ENCODE measurements at regions not wholly inside any gene's neighbourhood (a gene's known extent, or its start where the extent isn't known, plus 50 kb on each side); places are given as distances from the start of the nearest gene placed in this dataset.
"Not testable (repeated sequence)": the region's sequence is repeated elsewhere in the genome, so short reads cannot be mapped to it uniquely, and the experiment has no call there.

DNA sequence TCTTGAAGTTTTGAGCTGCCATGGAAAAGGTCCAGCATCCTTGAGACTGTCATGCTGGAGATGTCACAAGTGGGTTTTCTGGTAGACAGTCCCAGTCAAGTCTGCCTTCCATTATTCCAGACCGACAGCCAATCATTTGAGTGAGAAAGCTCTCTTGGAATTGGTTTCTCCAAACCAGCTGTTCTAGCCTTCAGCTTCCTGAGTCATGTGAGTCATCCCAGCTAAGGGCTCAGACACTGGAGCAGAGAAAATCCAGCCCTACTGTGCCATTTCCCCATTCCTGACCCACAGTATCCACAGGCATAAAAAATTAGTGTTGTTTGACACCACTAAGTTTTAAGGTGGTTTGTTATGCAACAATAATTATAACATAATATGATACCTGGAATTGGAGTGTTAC, 219.0 kb downstream of the ADRA2A start:
- no peak overlapping the region for H3K4me3 Mint-ChIP-seq
- no peak overlapping the region for H3K27ac Mint-ChIP-seq
- no peaks in the 10 kb centered on the region for H3K4me1 Mint-ChIP-seq
- no peak for DNase-seq
- ChIA-PET POLR2A (no interaction called here), CTCF (no interaction called here)
- H3K36me3 Mint-ChIP-seq (ENCODE audit: low read depth) = no peaks in the 10 kb centered on the region
- H3K27me3 Mint-ChIP-seq = peaks cover 17% of the 10 kb centered on the region
- H3K9me3 Mint-ChIP-seq = no peaks in the 10 kb centered on the region

GRCh38 chr10:111297351-111297848, 220.6 kb downstream of the ADRA2A start:
- H3K9me3 Mint-ChIP-seq = no peaks in the 10 kb centered on the region
- no peak for DNase-seq
- H3K4me1 Mint-ChIP-seq = no peaks in the 10 kb centered on the region
- no peak overlapping the region for H3K27ac Mint-ChIP-seq
- ChIA-PET POLR2A (no interaction called here), CTCF (no interaction called here)
- H3K27me3 Mint-ChIP-seq = peaks cover 17% of the 10 kb centered on the region
- no peak overlapping the region for H3K4me3 Mint-ChIP-seq
- H3K36me3 Mint-ChIP-seq (ENCODE audit: low read depth) = no peaks in the 10 kb centered on the region

DNA sequence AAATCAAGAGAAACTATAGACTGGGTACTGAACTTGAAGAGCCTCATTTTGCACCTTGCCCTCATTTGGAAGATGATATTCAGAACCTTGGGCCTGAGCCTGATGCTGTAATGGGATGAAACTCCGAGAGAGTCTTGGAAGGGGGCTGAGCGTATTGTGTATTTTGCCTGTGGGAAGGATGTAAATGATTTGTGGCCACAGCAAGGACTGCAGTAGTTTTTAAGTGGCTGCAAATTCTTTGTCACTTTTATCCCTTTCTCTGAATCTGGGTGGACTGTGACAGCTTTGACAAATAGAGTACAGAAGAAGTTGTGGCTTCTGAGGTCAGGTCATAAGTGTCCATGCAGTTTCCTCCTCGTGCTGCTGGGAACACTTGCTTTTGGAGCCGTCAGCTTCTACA, 221.2 kb downstream of the ADRA2A start:
- Mint-ChIP-seq H3K27me3 (peaks cover 17% of the 10 kb centered on the region), H3K27ac (no peak overlapping the region), H3K9me3 (no peaks in the 10 kb centered on the region), H3K4me1 (no peaks in the 10 kb centered on the region), H3K36me3 (ENCODE audit: low read depth) (no peaks in the 10 kb centered on the region), H3K4me3 (no peak overlapping the region)
- CTCF ChIA-PET = no interaction called here
- DNase-seq = no peak
- POLR2A ChIA-PET = no interaction called here

DNA sequence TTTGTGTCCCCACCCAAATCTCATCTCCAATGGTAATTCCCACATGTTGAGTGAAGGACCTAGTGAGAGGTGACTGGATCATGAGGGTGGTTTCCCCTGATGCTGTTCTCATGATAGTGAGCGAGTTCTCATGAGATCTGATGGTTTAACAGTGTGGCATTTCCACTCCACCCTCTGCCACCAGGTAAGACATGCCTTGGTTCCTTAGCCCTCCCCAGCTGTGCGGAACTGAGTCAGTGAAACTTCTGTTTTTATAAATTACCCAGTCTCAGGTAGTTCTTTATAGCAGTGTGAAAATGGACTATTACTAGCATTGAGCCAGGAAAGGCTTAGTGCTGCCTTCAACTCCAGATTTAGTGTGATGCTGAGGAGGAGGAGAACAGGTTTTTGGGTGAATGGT, 222.2 kb downstream of the ADRA2A start:
- Mint-ChIP-seq H3K27ac (no peak overlapping the region), H3K36me3 (ENCODE audit: low read depth) (no peaks in the 10 kb centered on the region), H3K4me3 (no peak overlapping the region), H3K9me3 (no peaks in the 10 kb centered on the region), H3K27me3 (peaks cover 9% of the 10 kb centered on the region), H3K4me1 (no peaks in the 10 kb centered on the region)
- ChIA-PET POLR2A (no interaction called here), CTCF (no interaction called here)
- no peak for DNase-seq

DNA sequence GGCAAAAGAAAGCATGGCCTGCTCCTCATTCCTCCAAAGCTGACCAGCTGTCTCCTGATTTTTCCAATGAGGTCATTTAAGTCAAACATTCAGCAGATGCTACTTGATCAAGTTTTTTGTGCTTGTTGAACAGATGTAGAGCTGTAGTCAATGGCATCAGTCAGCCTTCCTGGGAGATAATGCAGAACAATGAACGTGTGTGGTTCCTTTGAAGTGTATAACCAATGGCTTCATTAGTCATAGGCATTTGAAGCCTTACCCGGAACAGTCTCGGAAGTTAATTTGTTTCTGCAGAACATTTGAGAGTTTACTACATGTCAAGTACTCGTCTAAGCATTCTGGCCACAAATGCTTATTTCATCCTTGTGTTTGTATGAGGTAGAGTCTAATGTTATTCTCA, 227.1 kb downstream of the ADRA2A start:
- POLR2A ChIA-PET = no interaction called here
- Mint-ChIP-seq H3K27me3 (no peaks in the 10 kb centered on the region), H3K4me1 (no peaks in the 10 kb centered on the region), H3K4me3 (no peak overlapping the region), H3K9me3 (no peaks in the 10 kb centered on the region), H3K27ac (no peak overlapping the region), H3K36me3 (ENCODE audit: low read depth) (no peaks in the 10 kb centered on the region)
- DNase-seq = no peak
- CTCF ChIA-PET = no interaction called here

- Mint-ChIP-seq H3K27me3 (peaks cover 17% of the 10 kb centered on the region), H3K4me1 (no peaks in the 10 kb centered on the region), H3K4me3 (no peak overlapping the region), H3K9me3 (peaks cover 3% of the 10 kb centered on the region), H3K36me3 (ENCODE audit: low read depth) (no peaks in the 10 kb centered on the region), H3K27ac (no peak overlapping the region)
- no peak for DNase-seq
- CTCF ChIA-PET = no interaction called here
- POLR2A ChIA-PET = no interaction called here
Measured at GRCh38 chr10:111316722-111317212, 239.9 kb downstream of the ADRA2A start.

- no peak overlapping the region for H3K4me3 Mint-ChIP-seq
- no peaks in the 10 kb centered on the region for H3K4me1 Mint-ChIP-seq
- CTCF ChIA-PET = no interaction called here
- no peak for DNase-seq
- POLR2A ChIA-PET = no interaction called here
- H3K9me3 Mint-ChIP-seq = no peaks in the 10 kb centered on the region
- H3K27me3 Mint-ChIP-seq = peaks cover 16% of the 10 kb centered on the region
- H3K36me3 Mint-ChIP-seq (ENCODE audit: low read depth) = no peaks in the 10 kb centered on the region
- H3K27ac Mint-ChIP-seq = no peak overlapping the region
Measured at GRCh38 chr10:111319866-111320265, 243.0 kb downstream of the ADRA2A start.

- DNase-seq = no peak
- CTCF ChIA-PET = interaction anchor here (0.8 kb wide), 1 partner anchor 11 kb away, joined by 3 read pairs; no protein-coding TSS in a partner anchor
- H3K27ac Mint-ChIP-seq = no peak overlapping the region
- no peaks in the 10 kb centered on the region for H3K4me1 Mint-ChIP-seq
- H3K4me3 Mint-ChIP-seq = no peak overlapping the region
- H3K36me3 Mint-ChIP-seq (ENCODE audit: low read depth) = no peaks in the 10 kb centered on the region
- no peaks in the 10 kb centered on the region for H3K9me3 Mint-ChIP-seq
- POLR2A ChIA-PET = no interaction called here
- H3K27me3 Mint-ChIP-seq = peaks cover 9% of the 10 kb centered on the region
Measured at GRCh38 chr10:111323389-111323966, 246.6 kb downstream of the ADRA2A start.

DNA sequence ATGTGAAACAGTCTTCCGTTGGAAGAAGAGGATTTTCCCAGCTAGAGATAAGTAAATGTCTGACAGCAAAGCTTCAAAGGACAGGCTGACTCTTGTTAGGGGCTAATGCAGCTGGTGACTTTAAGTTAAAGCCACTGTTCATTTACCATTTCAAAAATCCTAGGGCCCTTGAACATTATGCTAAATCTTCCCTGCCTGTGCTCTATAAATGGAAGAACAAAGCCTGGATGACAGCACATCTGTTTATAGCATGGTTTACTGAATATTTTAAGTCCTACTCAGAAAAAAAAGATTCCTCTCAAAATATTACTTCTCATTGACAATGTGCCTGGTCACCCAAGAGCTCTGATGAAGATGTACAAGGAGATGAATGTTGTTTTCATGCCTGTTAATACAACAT, 255.3 kb downstream of the ADRA2A start:
- H3K27ac Mint-ChIP-seq; H3K36me3 Mint-ChIP-seq (ENCODE audit: low read depth); H3K4me1 Mint-ChIP-seq; POLR2A ChIA-PET; H3K4me3 Mint-ChIP-seq; DNase-seq; H3K27me3 Mint-ChIP-seq; H3K9me3 Mint-ChIP-seq: not testable (repeated sequence)
- CTCF ChIA-PET = interaction anchor here (1.2 kb wide), 1 partner anchor 13 kb away, joined by 3 read pairs; no protein-coding TSS in a partner anchor

DNA sequence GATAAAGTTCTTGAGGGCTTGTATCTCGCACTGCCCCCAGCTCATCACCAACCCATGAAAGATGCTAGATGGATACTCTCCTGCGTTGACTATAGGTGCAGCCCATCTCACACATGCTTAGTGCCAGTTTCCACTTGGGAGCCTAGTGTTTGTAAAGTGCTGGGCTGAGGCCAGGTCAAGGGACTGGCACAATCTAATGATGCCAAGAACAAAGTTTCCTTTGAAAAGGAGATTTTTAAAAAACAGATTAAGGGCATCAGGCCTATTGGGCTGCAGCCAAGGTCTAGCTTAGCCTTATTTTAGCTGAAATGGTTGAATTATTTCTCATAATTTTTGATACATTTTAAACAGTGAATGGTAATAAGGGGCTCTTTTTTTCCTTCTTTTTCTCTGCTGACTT, 259.0 kb downstream of the ADRA2A start:
- no peak overlapping the region for H3K4me3 Mint-ChIP-seq
- ChIA-PET POLR2A (no interaction called here), CTCF (no interaction called here)
- peaks cover 22% of the 10 kb centered on the region for H3K9me3 Mint-ChIP-seq
- no peaks in the 10 kb centered on the region for H3K4me1 Mint-ChIP-seq
- H3K27ac Mint-ChIP-seq = no peak overlapping the region
- DNase-seq = no peak
- no peaks in the 10 kb centered on the region for H3K36me3 Mint-ChIP-seq (ENCODE audit: low read depth)
- no peaks in the 10 kb centered on the region for H3K27me3 Mint-ChIP-seq

GRCh38 chr10:111338035-111338434, 261.2 kb downstream of the ADRA2A start:
- Mint-ChIP-seq H3K27ac (no peak overlapping the region), H3K27me3 (no peaks in the 10 kb centered on the region), H3K4me1 (no peaks in the 10 kb centered on the region), H3K36me3 (ENCODE audit: low read depth) (no peaks in the 10 kb centered on the region), H3K9me3 (peaks cover 28% of the 10 kb centered on the region), H3K4me3 (no peak overlapping the region)
- POLR2A ChIA-PET = no interaction called here
- DNase-seq = no peak
- CTCF ChIA-PET = interaction anchor here (0.8 kb wide), 1 partner anchor 86 kb away, joined by 3 read pairs; no protein-coding TSS in a partner anchor

GRCh38 chr10:111338805-111339204, 262.0 kb downstream of the ADRA2A start:
- ChIA-PET CTCF (interaction anchor here (0.8 kb wide), 1 partner anchor 87 kb away, joined by 3 read pairs; no protein-coding TSS in a partner anchor), POLR2A (no interaction called here)
- Mint-ChIP-seq H3K4me1 (no peaks in the 10 kb centered on the region), H3K27ac (no peak overlapping the region), H3K27me3 (no peaks in the 10 kb centered on the region), H3K9me3 (peaks cover 26% of the 10 kb centered on the region), H3K4me3 (no peak overlapping the region), H3K36me3 (ENCODE audit: low read depth) (no peaks in the 10 kb centered on the region)
- DNase-seq = no peak

- CTCF ChIA-PET = no interaction called here
- Mint-ChIP-seq H3K9me3 (peaks cover 17% of the 10 kb centered on the region), H3K4me3 (no peak overlapping the region), H3K36me3 (ENCODE audit: low read depth) (no peaks in the 10 kb centered on the region), H3K27ac (no peak overlapping the region), H3K4me1 (no peaks in the 10 kb centered on the region), H3K27me3 (peaks cover 4% of the 10 kb centered on the region)
- POLR2A ChIA-PET = no interaction called here
- DNase-seq = no peak
Measured at GRCh38 chr10:111344804-111345203, 268.0 kb downstream of the ADRA2A start.

DNA sequence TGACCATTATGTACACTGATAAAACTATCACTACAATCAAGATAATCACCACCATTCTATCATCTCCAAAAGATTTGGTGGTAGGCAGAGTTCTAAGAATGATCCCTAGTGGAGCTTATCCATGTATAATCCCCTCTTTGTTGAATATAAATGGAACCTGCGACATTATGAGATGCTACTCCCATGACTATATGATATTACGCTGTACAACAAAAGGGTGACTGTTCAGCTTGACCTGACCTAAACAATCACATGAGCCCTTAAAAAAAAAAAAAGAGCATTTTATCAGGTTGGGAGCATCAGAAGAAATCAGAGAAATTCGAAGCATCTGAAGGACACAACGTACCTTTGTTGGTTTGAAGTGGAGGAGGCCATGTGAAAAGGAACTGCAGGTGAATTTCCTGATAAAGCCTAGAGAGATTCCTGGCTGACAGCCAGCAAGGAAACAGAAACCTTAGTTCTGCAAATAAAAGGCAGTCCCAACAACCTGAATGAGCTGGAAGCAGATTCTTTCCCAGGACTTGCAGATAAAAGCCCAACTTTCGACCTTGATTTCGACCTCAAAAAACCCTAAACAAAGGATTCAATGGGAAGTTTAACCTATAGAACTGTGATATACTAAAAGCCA, 270.7 kb downstream of the ADRA2A start:
- ChIA-PET POLR2A (no interaction called here), CTCF (interaction anchor here (0.6 kb wide), 1 partner anchor 292 kb away, joined by 5 read pairs; no protein-coding TSS in a partner anchor)
- Mint-ChIP-seq H3K27ac (no peak overlapping the region), H3K4me1 (no peaks in the 10 kb centered on the region), H3K4me3 (no peak overlapping the region), H3K36me3 (ENCODE audit: low read depth) (no peaks in the 10 kb centered on the region), H3K9me3 (no peaks in the 10 kb centered on the region), H3K27me3 (peaks cover 6% of the 10 kb centered on the region)
- no peak for DNase-seq
